ENCODE measurements at regions not wholly inside any gene's neighbourhood (a gene's known extent, or its start where the extent isn't known, plus 50 kb on each side); places are given as distances from the start of the nearest gene placed in this dataset.

- no peak for DNase-seq
These were observed 2384.6 kb upstream of the WWC1 start for GRCh38 chr5:165906871-165907270.

DNA sequence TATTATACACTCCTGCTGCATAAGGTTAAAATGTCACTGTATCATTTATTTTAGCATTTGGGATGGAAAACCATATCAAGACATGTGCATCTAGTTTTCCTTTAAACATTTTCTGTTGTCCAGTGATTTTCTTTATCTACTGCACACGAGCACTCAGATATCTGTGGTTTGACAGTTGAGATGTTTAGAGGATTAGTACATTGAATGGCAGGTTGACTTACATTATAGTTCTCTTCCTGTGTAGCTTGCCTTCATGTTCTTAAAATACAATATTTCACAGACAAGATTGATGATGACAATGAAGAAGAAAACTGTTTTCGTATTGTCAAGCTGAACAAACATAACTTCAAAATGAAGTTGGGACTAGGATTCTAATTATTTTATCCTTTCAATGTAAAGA lies 2378.4 kb upstream of the WWC1 start:
- DNase-seq: no peak

GRCh38 chr5:165914456-165914855 lies 2377.0 kb upstream of the WWC1 start:
- DNase-seq: no peak

- DNase-seq: no peak
These were observed 2372.2 kb upstream of the WWC1 start for GRCh38 chr5:165919196-165919595.

DNA sequence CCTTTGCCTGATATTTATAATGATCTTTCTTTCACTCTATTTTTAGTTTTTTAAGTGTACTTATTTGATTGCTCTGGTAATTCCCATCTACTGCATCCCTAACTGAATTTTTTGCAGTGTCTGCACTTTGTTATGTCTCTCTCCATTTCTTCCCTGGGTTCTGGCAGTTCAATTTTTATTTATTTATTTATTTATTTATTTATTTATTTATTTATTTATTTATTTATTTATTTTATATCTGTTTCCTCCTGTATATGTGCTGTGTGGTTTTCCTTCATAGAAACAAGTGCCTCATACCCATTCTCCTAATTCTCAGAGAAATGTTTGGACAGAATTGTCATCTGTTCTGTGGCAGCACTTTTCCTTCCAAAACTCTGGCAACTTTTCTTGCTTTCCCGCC lies 2370.8 kb upstream of the WWC1 start:
- no peak for DNase-seq

DNA sequence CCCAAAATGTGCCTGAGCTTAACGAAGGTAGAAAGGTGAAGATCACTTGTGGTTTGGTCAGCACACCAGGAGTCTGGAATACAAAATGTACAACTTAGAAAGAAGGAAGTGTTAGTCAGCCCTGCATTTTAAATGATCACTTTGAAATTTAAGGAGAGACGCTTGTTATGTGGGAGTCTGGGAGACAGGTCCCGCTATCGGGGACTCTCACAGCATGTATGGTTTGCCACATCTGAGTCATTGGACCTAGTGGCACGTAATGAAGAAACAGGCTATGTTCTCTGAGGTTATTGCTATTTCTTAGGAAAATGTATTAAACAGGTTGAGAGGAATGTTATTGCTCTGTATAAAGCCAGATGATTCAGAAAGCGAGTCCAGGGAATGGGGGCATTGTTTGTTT lies 2362.5 kb upstream of the WWC1 start:
- no peak for DNase-seq

- DNase-seq: no peak
These were observed 2350.9 kb upstream of the WWC1 start for GRCh38 chr5:165940541-165940940.

- DNase-seq: no peak
These were observed 2334.6 kb upstream of the WWC1 start for GRCh38 chr5:165956854-165957253.

DNA sequence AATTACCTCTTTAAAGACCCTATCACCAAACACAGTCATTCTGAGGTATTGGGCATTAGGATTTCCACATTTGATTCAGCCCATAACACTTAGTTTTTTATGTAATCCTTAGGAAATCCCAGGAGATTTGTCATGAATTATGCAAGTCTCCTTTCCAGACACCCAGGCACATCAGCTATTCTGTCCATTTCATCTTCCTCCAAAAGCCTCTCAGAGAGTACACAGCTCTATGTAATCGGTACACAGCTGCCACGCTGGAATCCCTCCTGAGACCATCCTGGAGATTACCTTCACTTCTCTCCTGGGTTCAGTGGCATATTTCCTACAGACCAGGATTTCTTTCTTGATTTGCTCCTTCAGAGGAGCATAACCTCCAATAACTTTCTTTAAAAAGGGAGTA lies 2309.8 kb upstream of the WWC1 start:
- DNase-seq: no peak

DNA sequence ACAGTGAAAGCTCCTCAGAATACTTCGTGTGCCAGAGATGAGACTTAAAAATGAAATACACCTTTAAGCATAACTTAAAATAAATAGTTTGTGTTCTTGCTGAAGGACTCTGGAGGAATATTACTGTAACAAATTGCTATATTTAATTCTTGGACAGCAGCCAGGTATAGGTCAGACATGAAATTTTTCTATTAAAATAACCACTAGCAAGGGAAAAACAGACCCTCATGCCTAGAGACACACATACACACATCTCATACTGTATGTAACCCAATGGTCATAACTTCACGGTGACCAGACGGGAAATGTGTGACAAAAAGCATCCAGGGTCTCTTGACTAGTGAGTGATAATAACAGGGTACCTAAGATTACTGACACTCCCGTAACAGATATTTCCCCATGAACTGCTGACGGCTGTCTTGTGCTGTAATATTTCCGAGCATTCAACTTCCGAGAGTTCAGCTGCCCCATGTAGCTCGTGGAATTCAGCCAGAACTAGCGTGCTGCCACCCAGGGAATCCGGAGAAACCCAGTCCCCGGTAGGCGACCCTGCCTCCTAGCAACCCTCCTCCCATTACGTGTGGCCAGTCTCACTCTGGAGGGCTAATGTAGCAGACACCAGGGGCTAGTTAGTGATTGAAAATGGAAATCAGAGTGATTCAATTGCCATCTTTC lies 2295.1 kb upstream of the WWC1 start:
- DNase-seq: no peak

- DNase-seq: no peak
These were observed 2291.6 kb upstream of the WWC1 start for GRCh38 chr5:165999693-166000320.

DNA sequence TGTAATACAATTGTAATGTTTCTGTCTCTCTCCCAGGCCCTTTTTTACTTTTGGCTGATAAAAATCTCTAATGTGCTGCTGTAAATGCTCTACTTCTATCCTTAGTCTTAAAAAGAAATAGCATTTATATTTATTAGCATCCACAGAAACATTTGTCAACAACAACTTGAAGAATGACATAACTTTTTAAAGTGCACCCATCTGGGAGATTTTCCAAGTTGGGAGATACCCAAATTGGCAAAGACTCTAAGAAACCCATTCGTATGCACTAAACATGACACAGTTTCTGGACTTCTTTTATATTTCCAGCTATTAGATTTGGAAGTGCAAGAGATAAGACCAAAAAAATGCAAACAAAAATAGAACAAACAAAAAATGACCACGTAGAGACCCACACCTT lies 2287.4 kb upstream of the WWC1 start:
- no peak for DNase-seq

DNA sequence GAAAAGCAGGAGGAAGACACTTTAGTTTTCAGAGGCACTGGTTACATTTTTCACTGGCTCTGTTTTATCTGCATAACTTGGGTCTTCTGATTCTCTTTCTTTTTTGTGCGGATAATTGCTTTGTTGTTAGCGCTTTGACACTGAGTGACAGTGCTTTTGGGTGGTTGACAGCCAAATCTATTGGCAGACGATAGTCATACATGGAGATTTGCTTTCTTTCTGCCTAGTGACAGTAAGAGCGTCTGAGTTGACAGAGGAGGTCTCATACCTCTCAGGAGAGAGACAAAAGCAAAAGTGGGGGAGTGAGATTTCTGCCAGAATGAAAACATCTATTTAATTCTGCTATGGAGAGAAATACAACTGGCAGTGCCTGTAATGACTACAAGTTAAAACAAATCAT lies 2278.0 kb upstream of the WWC1 start:
- DNase-seq: no peak

DNA sequence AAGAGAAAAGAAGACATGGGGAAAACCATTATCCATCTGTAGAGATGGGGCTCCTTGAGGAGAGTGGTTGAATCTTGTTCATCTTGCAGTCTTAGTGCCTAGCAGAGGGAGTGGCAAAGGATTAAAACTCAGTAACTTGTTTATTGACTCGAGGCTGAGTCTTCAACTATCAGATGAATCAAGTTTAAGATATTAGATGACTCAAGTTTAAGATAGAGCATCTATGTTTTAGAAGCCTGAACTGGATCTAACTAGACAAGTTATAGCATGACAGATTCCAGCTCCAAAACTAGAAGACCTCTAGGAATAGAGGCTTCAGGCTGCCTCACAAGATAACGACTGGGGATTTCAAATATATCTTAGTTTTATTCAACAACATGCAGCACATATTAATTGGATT lies 2277.2 kb upstream of the WWC1 start:
- no peak for DNase-seq

GRCh38 chr5:166018716-166019115 lies 2272.7 kb upstream of the WWC1 start:
- DNase-seq: no peak

DNA sequence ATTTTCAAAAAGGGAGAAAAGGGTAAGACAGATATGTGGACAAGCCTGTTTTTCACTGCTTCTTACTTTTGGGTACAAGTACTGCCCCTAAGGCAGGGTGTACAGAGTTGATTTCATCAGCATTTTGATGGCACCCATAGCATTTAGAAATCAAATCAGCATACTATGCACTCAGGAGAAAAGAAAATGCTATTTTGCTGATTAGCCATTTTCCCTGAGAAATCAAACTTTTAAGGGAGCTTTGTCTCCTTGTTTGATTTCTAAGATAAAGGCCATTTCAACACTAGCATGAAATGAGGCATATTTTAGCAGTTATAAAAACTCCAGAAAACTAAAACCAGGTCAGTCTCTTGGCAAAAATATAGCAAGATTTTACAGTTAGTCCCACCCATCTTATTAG lies 2269.4 kb upstream of the WWC1 start:
- no peak for DNase-seq

- DNase-seq: no peak
These were observed 2266.5 kb upstream of the WWC1 start for GRCh38 chr5:166024970-166025369.

GRCh38 chr5:166027582-166027981 lies 2263.9 kb upstream of the WWC1 start:
- DNase-seq: no peak

GRCh38 chr5:166031926-166032325 lies 2259.5 kb upstream of the WWC1 start:
- DNase-seq: no peak

- no peak for DNase-seq
These were observed 2258.8 kb upstream of the WWC1 start for GRCh38 chr5:166032601-166033000.

- DNase-seq: no peak
These were observed 2245.5 kb upstream of the WWC1 start for GRCh38 chr5:166045961-166046360.

- DNase-seq: no peak
These were observed 2244.5 kb upstream of the WWC1 start for GRCh38 chr5:166046956-166047355.

DNA sequence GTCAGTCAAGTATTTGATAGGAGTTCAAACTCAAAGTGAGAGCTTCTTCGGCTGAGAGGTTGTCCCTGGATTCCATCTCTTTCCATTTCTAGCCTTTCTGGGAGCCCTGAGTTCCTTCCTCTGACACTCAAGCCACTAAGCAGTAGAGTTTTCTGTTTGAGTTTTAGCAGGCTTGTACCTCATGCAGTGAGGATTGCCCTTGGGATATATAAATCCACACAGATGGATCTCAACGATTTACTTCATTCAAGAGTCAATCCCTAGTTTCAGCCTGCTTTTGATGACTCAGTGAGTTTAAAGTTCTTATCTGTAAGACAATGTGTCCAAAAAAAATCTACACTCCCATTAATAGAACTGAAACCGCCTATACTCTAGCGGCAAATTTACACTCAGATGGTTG lies 2240.9 kb upstream of the WWC1 start:
- DNase-seq: no peak

GRCh38 chr5:166058660-166059059 lies 2232.8 kb upstream of the WWC1 start:
- DNase-seq: no peak

- DNase-seq: no peak
These were observed 2229.4 kb upstream of the WWC1 start for GRCh38 chr5:166062094-166062493.
